Fibroblast of mammary gland (primary cell): ENCODE measurements at regions not wholly inside any gene's neighbourhood (a gene's known extent, or its start where the extent isn't known, plus 50 kb on each side); places are given as distances from the start of the nearest gene placed in this dataset.

Experiments used
- DNase-seq: peaks from one replicate; pipeline ENCODE4 v3.0.0-alpha.2; 2010; ENCODE audit warnings: low read depth
- H3K4me3 ChIP-seq: 2 replicates; pipeline ENCODE4 v1.5.1; 2011; ENCODE audit warnings: low read depth, mild to moderate bottlenecking, low read length, moderate library complexity; ENCODE audit not compliant: control insufficient read depth
- CTCF ChIP-seq: conservative IDR thresholded peaks from 2 replicates; pipeline ENCODE4 v1.5.1; 2011; ENCODE audit warnings: low read depth, low read length, inconsistent platforms; ENCODE audit not compliant: control insufficient read depth, insufficient read depth

DNA sequence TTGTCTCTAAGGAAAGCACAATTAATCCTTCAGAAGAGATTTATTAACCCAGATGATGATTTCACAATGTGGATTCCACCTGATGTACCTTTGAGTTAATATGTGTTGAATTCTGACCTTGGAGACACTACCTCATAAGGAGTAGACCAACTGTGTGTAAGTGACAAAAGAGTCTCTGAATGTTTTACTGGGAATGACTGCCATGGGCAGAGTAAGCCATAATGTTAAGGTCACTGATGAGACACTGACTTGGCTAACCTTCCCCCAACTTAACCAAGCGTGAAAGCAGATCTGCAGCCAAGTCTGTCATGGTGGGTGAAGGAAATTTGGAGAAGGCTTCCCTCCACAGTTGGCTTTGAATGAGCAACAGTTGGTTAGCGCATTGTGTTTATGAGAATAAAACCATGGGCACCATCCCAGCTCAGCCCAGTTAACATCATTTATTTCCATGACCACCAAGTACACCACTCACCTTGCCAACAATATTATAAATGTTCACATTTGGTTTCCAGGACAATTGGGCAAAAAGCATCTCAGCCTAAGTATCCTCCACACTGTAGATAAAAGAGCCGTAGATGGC, 618.5 kb downstream of the KCNJ2 start:
- no peak for TF ChIP-seq CTCF
- no peak overlapping the region for H3K4me3 ChIP-seq
- DNase-seq = no peak

DNA sequence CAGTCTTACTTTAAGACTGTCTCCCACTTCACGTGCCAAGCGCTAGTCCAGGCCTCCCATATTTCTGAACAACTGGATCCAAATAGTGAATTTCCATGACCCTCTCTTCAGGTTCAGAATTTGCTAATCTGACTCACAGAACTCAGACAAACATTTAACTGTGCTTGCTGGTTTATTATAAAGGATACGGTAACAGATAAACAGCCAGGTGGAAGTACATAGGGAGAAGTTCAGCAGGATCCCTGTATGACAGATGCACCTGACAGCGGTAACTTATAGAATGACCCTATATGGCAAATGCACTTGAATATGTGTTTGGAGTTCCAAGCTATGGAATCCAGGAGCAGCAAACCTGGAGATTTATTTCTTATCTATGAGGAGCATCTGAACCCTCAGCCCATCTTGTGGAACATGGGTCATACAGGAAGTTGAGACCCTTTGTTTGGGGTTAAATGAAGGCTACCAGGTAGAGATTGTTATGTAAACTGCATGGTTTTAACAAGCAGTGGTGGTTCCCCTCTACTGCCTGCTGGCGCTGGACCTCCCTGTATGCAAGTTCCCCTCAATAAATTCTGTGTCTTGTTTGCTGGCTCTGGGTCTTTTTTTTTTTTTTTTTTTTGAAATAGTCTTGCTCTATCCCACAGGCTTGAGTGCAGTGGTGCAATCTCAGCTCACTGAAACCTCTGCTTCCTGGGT, 622.6 kb downstream of the KCNJ2 start:
- TF ChIP-seq CTCF = no peak
- DNase-seq = no peak
- no peak overlapping the region for H3K4me3 ChIP-seq

DNA sequence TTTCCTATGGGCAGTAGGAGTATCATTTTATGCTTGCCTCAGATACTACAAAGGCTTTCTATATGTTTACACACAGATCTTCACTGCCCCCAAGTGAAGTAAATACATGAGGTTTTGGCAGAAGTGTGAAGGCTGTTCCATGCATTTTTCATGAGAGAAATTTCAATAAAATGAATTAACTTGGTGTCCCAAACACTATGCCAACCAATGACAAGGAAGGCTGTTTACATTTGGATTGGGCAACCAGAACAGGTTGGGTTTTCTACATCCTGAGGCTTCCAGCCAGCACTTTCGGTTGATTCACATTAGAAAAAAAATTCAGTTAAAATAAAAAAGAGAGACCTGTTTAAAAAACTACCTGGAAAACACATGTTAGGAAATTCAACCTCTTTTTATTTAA, 625.4 kb downstream of the KCNJ2 start:
- no peak for TF ChIP-seq CTCF
- no peak overlapping the region for H3K4me3 ChIP-seq
- no peak for DNase-seq

DNA sequence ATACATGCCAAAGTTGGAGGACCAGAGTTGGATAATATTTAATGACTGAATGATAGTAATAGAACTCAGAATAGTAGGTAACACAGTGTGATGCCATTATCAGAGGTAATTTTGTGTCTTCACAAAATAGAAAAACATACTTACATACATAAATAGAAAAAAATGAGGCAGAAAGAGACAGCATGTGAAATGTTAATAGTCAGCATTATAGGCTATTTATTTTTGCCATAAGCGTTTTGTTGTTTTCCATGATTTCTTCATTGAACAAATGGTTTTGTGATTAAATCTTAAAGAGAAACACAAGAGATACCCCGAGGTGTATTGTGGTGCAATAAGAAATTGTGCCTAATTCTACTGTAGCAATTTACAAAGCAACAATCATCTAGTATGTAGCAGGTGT, 626.3 kb downstream of the KCNJ2 start:
- TF ChIP-seq CTCF = no peak
- no peak for DNase-seq
- no peak overlapping the region for H3K4me3 ChIP-seq

DNA sequence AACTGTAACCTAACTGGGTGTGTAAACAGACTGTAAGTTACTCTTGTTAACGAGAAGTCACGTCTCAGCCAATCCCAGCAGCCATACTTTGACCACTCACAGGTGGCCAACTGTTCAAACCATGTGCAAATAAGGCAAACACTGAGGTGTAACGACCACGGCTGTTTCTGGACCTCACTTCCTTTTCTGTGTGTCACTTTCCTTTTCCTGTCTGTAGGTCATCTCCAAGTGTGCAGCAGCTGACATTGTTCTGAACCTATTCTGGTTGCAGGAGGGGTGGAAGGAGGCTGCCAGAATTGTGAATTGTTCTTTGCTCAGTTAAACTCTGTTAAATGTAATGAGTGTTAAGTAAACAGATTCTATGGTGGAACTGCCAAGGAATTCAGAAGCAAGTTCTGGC, 627.4 kb downstream of the KCNJ2 start:
- TF ChIP-seq CTCF = no peak
- DNase-seq = no peak
- H3K4me3 ChIP-seq = no peak overlapping the region

GRCh38 chr17:70797166-70797565, 627.8 kb downstream of the KCNJ2 start:
- H3K4me3 ChIP-seq = no peak overlapping the region
- DNase-seq = no peak
- TF ChIP-seq CTCF = no peak
